LHCN-M2 (cell line): ENCODE measurements at regions not wholly inside any gene's neighbourhood (a gene's known extent, or its start where the extent isn't known, plus 50 kb on each side); places are given as distances from the start of the nearest gene placed in this dataset.
A peak's percentile ranks its signal among the peaks of the same experiment; 100 is the strongest.
"Not testable (repeated sequence)": the region's sequence is repeated elsewhere in the genome, so short reads cannot be mapped to it uniquely, and the experiment has no call there.

Experiments used
- DNase-seq: peaks from one replicate; pipeline ENCODE4 v3.0.0-alpha.2; 2012; ENCODE audit warnings: low read depth

DNA sequence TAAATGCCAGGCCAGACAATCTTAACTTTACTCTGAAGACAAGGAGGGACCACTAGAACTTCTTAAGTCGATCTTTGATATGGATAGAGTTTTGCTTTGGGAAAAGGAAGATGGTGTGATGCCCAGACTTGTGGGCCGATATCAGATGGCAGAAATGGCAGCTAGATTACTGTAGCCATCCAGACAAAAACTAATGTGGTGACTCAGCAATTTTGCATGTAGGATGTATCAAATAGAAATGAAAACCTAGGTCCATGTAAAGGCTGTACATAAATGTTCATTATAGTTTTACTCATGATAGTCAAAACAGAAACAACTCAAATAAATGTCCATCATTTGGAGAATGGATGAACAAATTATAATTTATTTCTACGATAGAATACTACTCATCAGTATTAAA lies 121.5 kb downstream of the APIP start:
- DNase-seq = no peak

DNA sequence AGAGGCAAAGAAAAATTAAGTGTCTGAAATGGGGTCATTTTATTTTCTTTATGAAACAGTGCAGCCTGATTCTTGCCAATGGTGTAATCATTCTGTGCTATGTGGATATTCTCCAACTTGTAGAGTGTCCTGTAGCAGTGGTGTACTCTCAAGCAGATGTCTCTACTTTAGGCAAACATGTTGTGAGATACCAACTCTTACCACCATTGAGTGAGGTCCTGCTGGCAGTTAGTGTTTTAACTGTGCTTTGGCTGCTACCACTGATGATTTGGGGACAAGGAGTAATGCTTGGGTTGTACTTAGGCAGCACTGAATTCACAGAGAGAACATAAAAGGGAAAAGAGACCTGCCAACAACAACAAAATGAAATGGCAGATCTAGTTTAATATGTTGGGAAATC lies 122.5 kb downstream of the APIP start:
- DNase-seq = no peak

DNA sequence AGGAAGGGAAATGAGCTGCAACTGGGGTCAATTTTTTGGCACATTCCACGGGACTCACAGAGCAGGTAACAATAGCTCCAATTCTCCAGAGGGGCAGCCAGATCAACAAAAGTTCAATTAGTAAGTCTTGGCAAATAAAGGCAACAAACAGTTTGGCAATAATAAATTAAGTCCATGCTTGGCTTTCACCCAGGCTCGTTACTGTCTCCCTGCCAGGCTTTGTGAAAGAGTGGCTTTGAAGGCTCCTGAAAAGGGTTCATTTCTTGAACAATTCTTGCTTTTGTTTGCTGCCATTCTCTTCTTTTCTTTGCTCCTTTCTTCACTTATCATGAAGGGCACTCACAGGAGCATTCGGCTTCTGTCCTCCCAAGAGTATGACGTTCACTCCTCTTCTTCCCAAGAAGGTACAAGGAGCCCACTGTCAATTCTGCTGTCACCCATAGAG lies 123.3 kb downstream of the APIP start:
- no peak for DNase-seq

DNA sequence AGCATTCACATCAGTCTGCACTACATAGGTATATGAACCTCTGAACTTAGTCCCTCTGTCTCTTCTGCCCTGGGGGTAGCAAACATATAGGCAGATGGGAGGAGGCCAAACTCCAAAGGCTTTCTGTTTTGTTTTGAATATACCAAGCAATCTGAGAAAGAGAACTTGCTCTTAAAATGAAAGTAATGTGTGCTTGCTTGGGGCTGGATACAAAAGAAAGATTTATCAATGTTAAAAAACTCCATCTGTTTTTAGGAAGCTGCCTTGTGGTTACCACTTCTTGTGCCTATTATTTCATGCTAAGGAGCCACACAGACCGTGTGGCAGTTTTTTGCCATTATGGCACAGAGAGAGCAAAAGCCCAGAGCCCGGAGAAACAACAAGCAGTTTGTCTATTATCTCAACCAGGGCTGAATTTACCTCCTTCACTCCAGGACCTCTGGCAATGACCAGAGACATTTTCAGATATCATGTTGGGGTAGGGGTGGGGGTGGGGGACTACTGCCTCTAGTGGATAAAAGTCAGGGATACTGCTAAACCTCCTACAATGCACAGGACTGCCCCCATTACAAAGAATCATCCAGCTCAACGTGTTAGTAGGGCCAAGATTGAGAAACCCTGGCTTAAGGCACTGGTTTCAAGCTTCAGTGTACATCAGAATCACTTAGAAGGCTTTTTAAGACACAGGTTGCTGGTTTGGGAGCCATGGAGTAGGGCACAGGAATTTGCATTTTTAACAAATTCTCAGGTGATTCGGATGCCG lies 124.2 kb downstream of the APIP start:
- DNase-seq = no peak

DNA sequence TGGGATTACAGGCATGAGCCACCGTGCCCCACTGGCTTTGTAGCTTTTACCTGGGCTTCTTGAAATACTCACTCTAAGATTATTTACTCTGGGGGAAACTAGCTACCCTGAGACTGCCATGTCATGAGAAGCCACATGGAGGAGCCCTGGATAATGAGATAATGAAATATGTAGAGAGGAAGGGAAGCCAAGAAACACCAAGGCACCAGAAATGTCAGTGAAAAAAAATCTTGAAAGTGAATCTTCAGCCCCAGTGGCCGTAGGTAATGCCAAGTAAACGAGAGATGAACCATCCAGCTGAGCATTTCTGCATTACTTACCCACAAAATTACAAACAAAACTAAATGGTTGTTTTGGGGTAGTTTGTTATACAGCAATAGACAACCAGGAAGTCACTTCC lies 125.6 kb downstream of the APIP start:
- DNase-seq = no peak

DNA sequence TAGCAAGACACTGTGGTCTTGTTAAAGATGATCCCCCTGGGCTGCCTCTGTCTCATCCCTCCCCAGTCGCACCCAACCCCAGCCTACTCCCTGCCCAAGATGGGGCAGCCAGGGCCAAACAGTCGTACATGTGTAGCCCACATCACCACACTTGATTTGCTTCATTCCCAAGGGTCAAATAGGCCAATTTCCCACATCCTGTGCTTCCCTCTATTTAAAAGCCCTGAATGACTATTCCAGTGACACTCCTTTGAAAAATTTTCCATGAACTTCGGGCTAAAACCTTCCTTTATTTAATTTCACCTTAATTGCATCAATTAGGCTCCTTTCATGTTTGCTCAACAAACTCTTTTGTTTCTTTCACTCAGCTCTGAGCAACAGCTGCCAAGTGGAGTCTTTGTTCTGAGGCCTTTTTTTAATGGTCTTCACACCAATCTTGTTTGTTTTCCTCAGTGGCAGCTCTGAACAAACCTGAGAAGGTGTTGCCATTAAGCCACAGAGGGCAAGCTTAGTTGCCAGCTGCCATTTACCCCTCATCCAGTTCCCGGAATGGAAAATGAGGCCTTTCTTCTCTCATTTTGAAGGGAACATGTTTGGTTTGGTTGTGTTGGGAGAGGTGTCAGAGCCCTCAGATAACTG lies 126.9 kb downstream of the APIP start:
- peak; percentile 14 for DNase-seq

DNA sequence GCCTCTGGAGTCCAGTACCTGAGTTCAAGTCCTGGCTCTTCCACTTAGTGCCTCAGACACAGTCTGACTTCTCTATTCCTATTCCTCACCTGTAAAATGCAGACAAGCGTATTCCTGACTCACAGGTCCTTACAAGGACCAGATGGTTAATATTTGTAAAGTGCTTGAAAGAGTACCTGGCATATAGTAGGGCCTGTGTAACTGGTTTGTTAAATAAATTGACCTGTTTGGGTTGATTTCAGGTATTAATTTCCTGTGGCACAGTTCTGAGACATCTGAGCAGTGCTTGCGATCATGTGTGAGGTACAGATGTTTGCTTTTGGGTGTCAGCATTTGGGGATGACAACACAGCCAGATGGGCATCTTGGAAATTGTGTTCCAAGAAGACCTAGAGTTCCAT lies 127.5 kb downstream of the APIP start:
- DNase-seq = no peak

DNA sequence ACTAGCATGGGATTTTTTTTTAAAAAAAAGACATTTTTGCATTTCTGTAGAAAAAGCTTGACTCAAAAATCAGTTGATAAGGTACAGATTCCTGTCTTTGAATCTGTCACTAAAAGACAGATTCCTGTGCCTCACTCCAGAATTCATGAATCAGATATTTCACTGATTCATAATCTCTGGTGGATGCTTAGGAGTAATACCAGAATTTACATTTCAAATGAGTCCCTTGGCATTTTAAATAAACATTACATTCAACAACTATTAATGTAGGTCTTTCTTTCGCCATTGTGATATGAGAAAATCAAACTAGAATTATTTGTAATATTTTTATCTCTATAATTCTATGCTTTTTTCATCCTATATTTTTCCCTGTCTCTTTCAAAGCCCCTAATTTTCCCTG lies 128.3 kb downstream of the APIP start:
- peak; percentile 17 for DNase-seq

DNA sequence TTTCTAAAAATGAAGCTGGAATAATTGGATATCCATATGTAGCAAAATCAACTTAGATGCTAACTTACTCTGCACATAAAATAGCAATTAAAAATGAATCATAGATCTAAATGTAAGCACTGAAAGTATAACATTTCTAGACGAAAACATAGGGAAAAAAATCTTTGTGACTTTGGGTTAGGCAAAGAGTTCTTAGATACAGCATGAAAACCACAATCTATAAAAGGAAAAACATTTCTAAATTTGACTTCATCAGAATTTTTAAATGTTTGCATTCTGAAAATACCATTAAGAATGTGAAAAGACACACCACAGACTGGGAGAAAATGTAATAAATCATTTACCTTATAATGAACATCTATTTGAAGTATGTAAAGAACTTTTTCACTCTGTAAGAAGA lies 128.8 kb downstream of the APIP start:
- no peak for DNase-seq

DNA sequence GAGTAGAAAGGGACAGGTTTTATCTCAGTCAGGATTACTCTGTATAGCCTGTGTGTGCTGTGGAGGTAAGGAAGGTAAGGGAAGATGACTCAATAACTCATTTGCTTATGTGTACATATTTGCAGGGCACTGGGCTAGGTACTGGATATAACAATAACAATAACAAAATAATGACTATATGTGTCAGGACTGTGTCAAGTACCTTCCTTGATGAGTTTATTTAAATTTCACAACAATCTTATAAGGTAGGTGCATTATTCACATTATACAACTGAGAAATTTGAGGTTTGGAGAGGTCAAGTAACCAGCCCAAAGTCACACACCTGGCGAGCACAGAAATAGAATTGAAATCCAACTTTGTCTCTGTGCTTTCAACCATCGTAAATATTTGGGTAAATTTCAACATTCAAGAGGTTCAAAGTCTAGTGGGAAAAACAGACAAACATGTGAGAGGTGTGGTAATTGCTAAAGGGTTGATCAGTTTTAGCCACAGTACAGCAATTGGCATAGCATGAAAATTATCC lies 131.8 kb downstream of the APIP start:
- DNase-seq = no peak

DNA sequence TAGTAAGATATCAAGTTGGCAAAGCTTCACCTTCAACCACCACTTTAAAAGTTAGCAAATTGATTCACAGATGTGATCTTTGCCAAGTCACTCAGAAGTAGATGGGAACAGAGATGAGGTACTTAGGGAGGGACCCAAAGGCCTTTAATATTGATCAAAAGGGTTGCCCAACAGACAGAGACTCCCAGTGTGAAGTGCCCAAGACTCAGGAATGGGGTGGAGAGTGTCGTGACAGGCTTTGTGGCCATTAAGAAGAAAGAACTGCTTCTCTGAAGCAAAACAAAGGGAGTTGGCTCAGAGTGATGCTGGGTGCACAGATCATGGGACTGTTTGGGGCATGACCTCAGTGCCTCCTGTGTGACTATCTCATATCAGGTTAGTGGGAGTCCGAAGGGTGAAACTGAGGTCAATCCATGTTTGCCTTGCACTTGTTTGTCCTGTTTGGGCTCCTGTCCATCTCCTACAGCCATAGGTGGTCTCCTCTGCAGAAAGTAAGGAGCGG lies 132.3 kb downstream of the APIP start:
- no peak for DNase-seq

DNA sequence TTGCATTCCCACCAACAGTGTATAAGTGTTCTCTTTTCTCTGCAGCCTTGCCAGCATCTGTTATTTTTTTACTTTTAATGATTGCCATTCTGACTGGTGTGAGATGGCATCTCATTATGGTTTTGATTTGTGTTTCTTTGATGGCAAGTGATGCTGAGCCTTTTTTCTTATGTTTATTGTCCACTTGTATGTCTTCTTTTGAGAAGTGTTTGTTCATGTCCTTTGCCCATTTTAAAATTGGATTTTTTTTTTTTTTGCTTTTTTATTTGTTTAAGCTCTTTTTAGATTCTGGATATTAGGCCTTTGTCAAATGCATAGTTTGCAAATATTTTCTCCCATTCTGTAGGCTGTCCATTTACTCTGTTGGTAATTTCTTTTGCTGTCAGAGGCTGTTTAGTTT lies 134.4 kb downstream of the APIP start:
- not testable (repeated sequence) for DNase-seq

DNA sequence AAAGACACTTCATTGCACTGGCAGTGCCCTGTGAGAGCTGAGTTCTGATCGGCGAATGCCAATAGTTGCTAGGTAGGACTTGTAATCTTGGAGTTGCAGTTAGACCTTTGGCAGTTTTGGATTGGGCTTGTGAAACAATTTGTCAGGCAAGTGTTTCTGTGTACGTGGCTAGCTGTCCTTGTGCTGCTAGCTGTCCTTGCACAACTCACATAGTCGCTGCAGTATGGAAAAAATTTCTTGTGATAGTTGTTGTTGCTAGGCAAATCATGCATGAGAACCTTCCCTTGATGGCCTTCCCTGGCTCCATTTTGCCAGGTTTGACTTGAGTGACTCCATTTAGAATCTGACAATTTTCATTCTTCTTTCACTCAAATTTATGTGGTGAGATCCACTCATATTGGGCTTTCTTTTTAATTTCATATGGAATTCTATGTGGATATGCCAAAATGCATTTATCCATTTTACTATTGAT lies 140.7 kb downstream of the APIP start:
- DNase-seq = no peak

DNA sequence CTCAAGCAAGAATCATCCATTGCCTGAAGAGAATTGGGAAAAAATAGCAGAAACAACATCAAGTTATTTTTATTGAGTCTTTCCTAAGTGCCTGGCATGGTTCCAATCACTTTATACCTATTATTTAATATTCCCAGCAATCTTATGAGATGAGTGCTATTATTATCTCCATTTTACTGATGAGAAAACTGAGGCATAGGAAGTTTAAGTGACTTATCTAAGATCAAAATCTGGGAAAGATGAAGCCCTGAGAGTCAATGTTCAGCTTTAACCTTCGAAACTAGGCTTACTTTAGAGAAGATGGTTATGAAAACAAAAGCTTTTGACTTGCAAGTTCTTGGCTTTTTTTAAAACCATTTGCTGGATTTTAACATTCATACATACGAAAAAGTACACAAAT lies 141.6 kb downstream of the APIP start:
- no peak for DNase-seq

DNA sequence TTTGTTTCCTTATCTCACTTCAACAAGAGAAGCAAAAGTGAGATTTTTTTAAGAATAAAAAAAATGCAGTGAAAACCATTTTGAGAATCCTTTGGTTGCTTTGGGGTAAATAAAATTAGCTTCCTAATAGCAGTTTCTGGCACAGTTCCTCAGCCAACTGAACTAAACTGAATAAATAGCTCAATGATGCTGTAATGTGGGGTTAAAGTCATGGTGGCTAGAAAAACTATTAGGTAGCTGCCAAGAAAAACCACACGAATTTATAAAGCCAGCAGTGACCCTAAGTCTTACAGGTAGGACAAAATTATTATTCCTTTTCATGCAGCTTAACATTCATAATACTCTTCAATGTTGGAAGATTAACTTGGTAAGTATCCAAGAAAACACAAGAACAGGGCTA lies 142.4 kb downstream of the APIP start:
- peak; percentile 22 for DNase-seq

DNA sequence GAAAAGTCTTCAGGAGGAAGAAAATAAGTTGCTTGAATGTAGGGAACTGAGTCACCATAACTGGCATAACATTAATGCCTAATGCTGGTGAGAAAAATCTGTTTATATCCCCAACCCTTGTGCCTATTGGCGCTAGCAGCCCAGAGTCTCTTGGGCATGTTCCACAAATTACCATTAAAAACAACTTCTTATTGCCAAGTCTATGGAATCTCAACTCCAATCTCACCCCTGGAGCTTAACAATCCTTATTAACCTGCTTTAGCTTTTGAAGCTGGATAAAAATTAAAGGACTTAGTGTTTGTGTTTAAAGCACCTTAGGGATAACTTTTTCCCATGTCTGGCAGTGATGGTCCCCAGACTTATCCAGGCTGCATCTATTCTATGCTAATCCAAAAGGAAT lies 143.0 kb downstream of the APIP start:
- DNase-seq = no peak

DNA sequence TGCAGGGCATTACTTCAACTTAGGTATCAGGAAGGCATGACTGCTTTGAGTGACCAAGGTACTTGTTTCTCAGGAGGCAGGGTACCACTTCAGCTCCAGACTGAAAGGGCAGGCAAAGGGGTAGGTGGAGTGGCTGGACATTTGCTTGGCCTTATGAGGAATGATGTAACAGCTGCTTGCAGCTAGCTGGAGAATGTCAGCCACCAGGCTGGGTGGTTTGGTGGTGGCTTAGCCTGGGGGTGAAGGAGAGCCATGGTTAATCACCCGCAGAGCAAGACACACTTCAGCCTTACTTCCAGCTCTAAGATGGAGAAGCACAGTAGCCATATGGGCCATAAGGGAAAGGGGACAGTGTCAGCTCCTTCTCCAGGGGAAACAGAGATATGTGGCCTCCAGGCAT lies 146.1 kb downstream of the APIP start:
- no peak for DNase-seq

DNA sequence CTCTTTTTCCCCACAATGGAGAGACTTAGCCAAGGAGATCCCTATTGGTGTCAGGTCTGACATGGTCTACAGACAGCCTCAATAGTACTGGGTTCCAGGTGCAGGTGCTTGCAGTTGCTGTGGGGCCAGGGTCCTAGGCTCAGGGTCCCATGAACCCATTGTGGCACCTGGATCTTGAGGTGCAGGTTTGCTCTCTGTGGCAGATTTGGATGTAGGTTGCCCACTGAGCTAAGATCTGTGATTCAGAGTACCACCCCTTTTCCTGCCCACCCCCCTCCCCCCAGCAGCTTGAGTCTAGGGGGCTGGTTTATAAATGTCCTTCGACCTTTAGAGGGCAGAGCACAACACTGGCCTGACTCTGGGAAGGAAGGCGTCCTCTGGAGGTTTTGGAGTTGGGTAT lies 147.0 kb downstream of the APIP start:
- no peak for DNase-seq

DNA sequence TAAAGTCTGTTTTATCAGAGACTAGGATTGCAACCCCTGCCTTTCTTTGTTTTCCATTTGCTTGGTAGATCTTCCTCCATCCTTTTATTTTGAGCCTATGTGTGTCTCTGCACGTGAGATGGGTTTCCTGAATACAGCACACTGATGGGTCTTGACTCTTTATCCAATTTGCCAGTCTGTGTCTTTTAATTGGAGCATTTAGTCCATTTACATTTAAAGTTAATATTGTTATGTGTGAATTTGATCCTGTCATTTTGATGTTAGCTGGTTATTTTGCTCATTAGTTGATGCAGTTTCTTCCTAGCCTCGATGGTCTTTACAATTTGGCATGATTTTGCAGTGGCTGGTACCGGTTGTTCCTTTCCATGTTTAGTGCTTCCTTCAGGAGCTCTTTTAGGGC lies 141.7 kb downstream of the EHF start:
- not testable (repeated sequence) for DNase-seq

DNA sequence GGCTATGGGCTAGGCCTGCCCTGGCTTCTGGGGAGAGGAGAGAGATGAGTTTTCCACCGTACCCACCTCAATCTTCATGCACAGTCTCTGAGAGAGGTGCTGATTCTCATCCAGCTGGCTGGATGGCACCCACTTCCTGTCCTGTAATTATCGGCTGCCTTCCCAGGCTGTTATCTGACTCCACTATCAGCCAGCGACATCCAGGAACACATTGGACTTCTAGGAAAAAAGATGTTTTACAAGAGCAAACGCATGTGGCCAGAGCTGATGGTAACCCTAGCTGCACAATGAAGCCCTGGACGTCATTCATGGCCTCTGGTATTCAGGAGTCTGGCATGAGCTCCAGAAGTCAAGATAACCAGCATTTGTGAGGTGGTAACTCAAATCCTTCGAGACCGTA lies 137.4 kb downstream of the EHF start:
- no peak for DNase-seq

DNA sequence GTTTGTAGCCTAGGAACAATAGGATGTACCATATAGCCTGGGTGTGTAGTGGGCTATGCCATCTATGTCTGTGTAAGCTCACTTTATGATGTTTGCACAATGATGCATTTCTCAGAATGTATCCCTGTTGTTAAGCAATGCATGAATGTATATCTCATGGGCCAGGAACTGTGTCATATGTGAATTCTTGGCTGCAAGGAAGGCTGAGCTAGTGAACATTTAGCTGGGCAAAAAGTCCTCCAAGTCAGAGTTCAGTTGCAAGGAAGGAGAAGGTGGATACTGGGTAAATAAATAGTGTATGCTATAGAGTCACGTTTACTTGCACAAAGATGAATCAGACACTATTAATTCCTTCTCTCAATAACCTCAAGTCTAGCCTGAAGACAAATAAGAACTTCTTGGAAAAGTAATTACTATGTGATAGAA lies 136.1 kb downstream of the EHF start:
- no peak for DNase-seq

DNA sequence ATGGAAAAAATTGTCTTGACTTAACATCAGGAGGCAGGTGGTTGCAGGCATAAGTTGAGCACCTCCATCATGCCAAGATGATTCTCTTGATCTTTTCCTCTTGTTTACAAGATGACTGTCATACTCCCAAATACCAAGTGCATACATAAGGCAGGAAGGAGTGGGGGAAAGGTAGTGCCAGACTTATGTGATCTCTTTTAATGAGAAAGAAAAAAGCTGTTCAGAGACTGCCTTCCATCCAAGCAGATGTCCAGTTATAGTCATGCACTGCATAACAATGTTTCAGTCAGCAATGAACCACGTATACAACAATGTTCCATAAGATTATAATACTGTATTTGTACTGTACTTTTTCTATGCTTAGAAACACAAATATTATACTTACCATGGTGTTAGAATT lies 135.7 kb downstream of the EHF start:
- peak; percentile 40 for DNase-seq

DNA sequence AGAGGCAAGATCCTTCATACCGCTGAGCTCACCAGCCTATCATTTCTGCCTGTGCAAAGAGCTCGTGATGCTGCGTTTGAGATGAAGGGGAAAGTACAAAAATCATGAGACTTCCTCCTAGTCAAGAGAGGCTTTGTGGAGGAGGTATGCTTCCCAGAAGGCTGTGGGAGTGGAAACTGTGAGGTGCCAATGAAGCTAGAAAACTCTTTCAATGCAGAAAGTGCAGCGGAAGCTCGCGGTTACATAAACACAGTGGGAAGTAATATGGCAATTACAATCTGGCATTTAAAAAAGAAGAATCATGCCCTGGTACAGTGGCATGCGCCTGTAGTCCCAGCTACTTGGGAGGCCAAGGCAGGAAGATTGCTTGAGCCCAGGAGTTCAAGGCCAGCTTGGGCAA lies 134.8 kb downstream of the EHF start:
- no peak for DNase-seq
